Activated CD4-positive, alpha-beta T cell treated with anti-CD3 and anti-CD28 coated beads, Interleukin-2, Interleukin-4, amounts not matched to agents 100 ng/mL and 50 ng/mL, durations not matched to agents 16 hours and 8 hours (primary cell): ENCODE measurements at regions not wholly inside any gene's neighbourhood (a gene's known extent, or its start where the extent isn't known, plus 50 kb on each side); places are given as distances from the start of the nearest gene placed in this dataset.
"Not testable (repeated sequence)": the region's sequence is repeated elsewhere in the genome, so short reads cannot be mapped to it uniquely, and the experiment has no call there.

Experiments
- DNase-seq: peaks from one replicate; pipeline ENCODE4 v3.0.0-alpha.2; 2020; ENCODE audit warnings: low spot score

GRCh38 chr10:28733245-28733644 lies 55.9 kb downstream of the BAMBI start:
- DNase-seq = no peak

GRCh38 chr10:28733647-28734046 lies 56.3 kb downstream of the BAMBI start:
- DNase-seq = no peak

GRCh38 chr10:28734938-28735759 lies 57.8 kb downstream of the BAMBI start:
- peak; percentile 13 for DNase-seq

GRCh38 chr10:28737096-28737495 lies 59.8 kb downstream of the BAMBI start:
- DNase-seq = no peak

GRCh38 chr10:28738200-28738599 lies 60.9 kb downstream of the BAMBI start:
- no peak for DNase-seq

GRCh38 chr10:28743576-28743975 lies 66.3 kb downstream of the BAMBI start:
- DNase-seq = no peak

GRCh38 chr10:28744069-28744768 lies 66.9 kb downstream of the BAMBI start:
- no peak for DNase-seq

- DNase-seq = no peak
Measured at GRCh38 chr10:28754930-28755718, 77.8 kb downstream of the BAMBI start.

- DNase-seq = no peak
Measured at GRCh38 chr10:28761084-28761846, 83.9 kb downstream of the BAMBI start.

GRCh38 chr10:28763471-28764170 lies 86.3 kb downstream of the BAMBI start:
- no peak for DNase-seq

- DNase-seq = no peak
Measured at GRCh38 chr10:28765641-28766040, 88.3 kb downstream of the BAMBI start.

GRCh38 chr10:28768227-28768626 lies 90.9 kb downstream of the BAMBI start:
- no peak for DNase-seq

GRCh38 chr10:28769091-28769604 lies 91.8 kb downstream of the BAMBI start:
- DNase-seq = no peak

GRCh38 chr10:28771580-28772090 lies 94.3 kb downstream of the BAMBI start:
- DNase-seq = not testable (repeated sequence)

- no peak for DNase-seq
Measured at GRCh38 chr10:28774051-28774995, 97.0 kb downstream of the BAMBI start.

GRCh38 chr10:28775773-28776172 lies 98.5 kb downstream of the BAMBI start:
- no peak for DNase-seq

GRCh38 chr10:28776519-28776918 lies 99.2 kb downstream of the BAMBI start:
- no peak for DNase-seq

GRCh38 chr10:28777911-28778310 lies 100.6 kb downstream of the BAMBI start:
- DNase-seq = no peak

- no peak for DNase-seq
Measured at GRCh38 chr10:28778524-28778923, 101.2 kb downstream of the BAMBI start.

GRCh38 chr10:28781296-28781695 lies 104.0 kb downstream of the BAMBI start:
- DNase-seq = no peak
